ENCODE measurements at regions not wholly inside any gene's neighbourhood (a gene's known extent, or its start where the extent isn't known, plus 50 kb on each side); places are given as distances from the start of the nearest gene placed in this dataset.

- TF ChIP-seq CTCF (IDR thresholded peaks at IDR 0.05; ENCODE audit: unreplicated experiment in 3 of 3), result no peak
- Mint-ChIP-seq H3K27me3 (ENCODE audit: low read depth) (no peaks in the 10 kb centered on the region), H3K27ac (no peak overlapping the region), H3K9me3 (no peaks in the 10 kb centered on the region), H3K4me1 (no peaks in the 10 kb centered on the region), H3K4me3 (no peak overlapping the region), H3K36me3 (ENCODE audit: low read depth) (no peaks in the 10 kb centered on the region)
Observed at GRCh38 chr5:60267907-60268306, 374.4 kb upstream of the PDE4D start.

GRCh38 chr5:60263346-60263745 lies 369.8 kb upstream of the PDE4D start:
- H3K9me3 Mint-ChIP-seq, result no peaks in the 10 kb centered on the region

GRCh38 chr5:60262576-60263295 lies 369.2 kb upstream of the PDE4D start:
- no peak overlapping the region for H3K4me3 Mint-ChIP-seq
- H3K27me3 Mint-ChIP-seq (ENCODE audit: low read depth), result no peaks in the 10 kb centered on the region
- no peaks in the 10 kb centered on the region for H3K36me3 Mint-ChIP-seq (ENCODE audit: low read depth)
- H3K27ac Mint-ChIP-seq, result no peak overlapping the region
- no peaks in the 10 kb centered on the region for H3K9me3 Mint-ChIP-seq
- no peaks in the 10 kb centered on the region for H3K4me1 Mint-ChIP-seq
- no peak for TF ChIP-seq CTCF (IDR thresholded peaks at IDR 0.05; ENCODE audit: unreplicated experiment in 3 of 3)

More at GRCh38 chr5:60263346-60263745, 369.8 kb upstream of the PDE4D start:
- Mint-ChIP-seq H3K27me3 (ENCODE audit: low read depth) (no peaks in the 10 kb centered on the region), H3K4me3 (no peak overlapping the region), H3K36me3 (ENCODE audit: low read depth) (no peaks in the 10 kb centered on the region), H3K27ac (no peak overlapping the region), H3K4me1 (no peaks in the 10 kb centered on the region)
- no peak for TF ChIP-seq CTCF (IDR thresholded peaks at IDR 0.05; ENCODE audit: unreplicated experiment in 3 of 3)

- TF ChIP-seq CTCF (IDR thresholded peaks at IDR 0.05; ENCODE audit: unreplicated experiment in 3 of 3), result no peak
- Mint-ChIP-seq H3K27me3 (ENCODE audit: low read depth) (no peaks in the 10 kb centered on the region), H3K4me3 (no peak overlapping the region), H3K27ac (no peak overlapping the region), H3K4me1 (no peaks in the 10 kb centered on the region), H3K9me3 (no peaks in the 10 kb centered on the region), H3K36me3 (ENCODE audit: low read depth) (no peaks in the 10 kb centered on the region)
Observed at GRCh38 chr5:60261732-60262131, 368.2 kb upstream of the PDE4D start.

GRCh38 chr5:60260658-60261057 lies 367.1 kb upstream of the PDE4D start:
- no peaks in the 10 kb centered on the region for H3K4me1 Mint-ChIP-seq
- no peak overlapping the region for H3K4me3 Mint-ChIP-seq
- H3K36me3 Mint-ChIP-seq (ENCODE audit: low read depth), result no peaks in the 10 kb centered on the region
- no peaks in the 10 kb centered on the region for H3K9me3 Mint-ChIP-seq
- no peak for TF ChIP-seq CTCF (IDR thresholded peaks at IDR 0.05; ENCODE audit: unreplicated experiment in 3 of 3)
- no peaks in the 10 kb centered on the region for H3K27me3 Mint-ChIP-seq (ENCODE audit: low read depth)
- H3K27ac Mint-ChIP-seq, result no peak overlapping the region

- TF ChIP-seq CTCF (IDR thresholded peaks at IDR 0.05; ENCODE audit: unreplicated experiment in 3 of 3), result no peak
- no peak overlapping the region for H3K4me3 Mint-ChIP-seq
- H3K27ac Mint-ChIP-seq, result no peak overlapping the region
- H3K4me1 Mint-ChIP-seq, result no peaks in the 10 kb centered on the region
- no peaks in the 10 kb centered on the region for H3K36me3 Mint-ChIP-seq (ENCODE audit: low read depth)
- no peaks in the 10 kb centered on the region for H3K27me3 Mint-ChIP-seq (ENCODE audit: low read depth)
- no peaks in the 10 kb centered on the region for H3K9me3 Mint-ChIP-seq
Observed at GRCh38 chr5:60259730-60260129, 366.2 kb upstream of the PDE4D start.
